ENCODE measurements at regions not wholly inside any gene's neighbourhood (a gene's known extent, or its start where the extent isn't known, plus 50 kb on each side); places are given as distances from the start of the nearest gene placed in this dataset.
"Not testable (repeated sequence)": the region's sequence is repeated elsewhere in the genome, so short reads cannot be mapped to it uniquely, and the experiment has no call there.

GRCh38 chr20:12847872-12848271, 160.9 kb upstream of the SPTLC3 start:
- H3K4me3 ChIP-seq (replicated peaks in 1 of 3): no peak overlapping the region
- intact Hi-C loops (cut with DNase I): no loop called here
- no peaks in the 10 kb centered on the region for H3K27me3 ChIP-seq
- H3K4me1 ChIP-seq: no peaks in the 10 kb centered on the region
- no peaks in the 10 kb centered on the region for H3K36me3 ChIP-seq
- no peak for TF ChIP-seq POLR2A (IDR thresholded peaks at IDR 0.05)
- TF ChIP-seq CTCF (IDR thresholded peaks at IDR 0.05): no peak
- no peak for DNase-seq
- no peak overlapping the region for H3K27ac ChIP-seq
- H3K9me3 ChIP-seq: no peaks in the 10 kb centered on the region
- 16 to 21% methylated on average over 2 of the region's 2 CpGs for WGBS, 2 donors

- Histone ChIP-seq H3K36me3 (no peaks in the 10 kb centered on the region), H3K4me3 (replicated peaks in 1 of 3) (no peak overlapping the region), H3K9me3 (no peaks in the 10 kb centered on the region), H3K27me3 (no peaks in the 10 kb centered on the region), H3K27ac (no peak overlapping the region), H3K4me1 (no peaks in the 10 kb centered on the region)
- DNase-seq: no peak
- intact Hi-C loops (cut with DNase I): no loop called here
- TF ChIP-seq POLR2A (IDR thresholded peaks at IDR 0.05): no peak
- no peak for TF ChIP-seq CTCF (IDR thresholded peaks at IDR 0.05)
- WGBS, 2 donors: 38 to 39% methylated on average over 9 of the region's 9 CpGs
Measured at GRCh38 chr20:12849225-12849910, 159.4 kb upstream of the SPTLC3 start.

- WGBS, 2 donors: 92 to 94% methylated on average over 9 of the region's 9 CpGs
- H3K4me3 ChIP-seq (replicated peaks in 1 of 3); H3K27ac ChIP-seq; intact Hi-C loops (cut with DNase I); H3K36me3 ChIP-seq; DNase-seq; H3K9me3 ChIP-seq; H3K4me1 ChIP-seq; H3K27me3 ChIP-seq: not testable (repeated sequence)
Measured at GRCh38 chr20:12857643-12858042, 151.1 kb upstream of the SPTLC3 start.

- TF ChIP-seq POLR2A (IDR thresholded peaks at IDR 0.05): no peak
- no peak for TF ChIP-seq CTCF (IDR thresholded peaks at IDR 0.05)
- H3K9me3 ChIP-seq: no peaks in the 10 kb centered on the region
- DNase-seq: no peak
- no peak overlapping the region for H3K4me3 ChIP-seq (replicated peaks in 1 of 3)
- no peaks in the 10 kb centered on the region for H3K36me3 ChIP-seq
- intact Hi-C loops (cut with DNase I): no loop called here
- H3K27me3 ChIP-seq: no peaks in the 10 kb centered on the region
- H3K27ac ChIP-seq: no peak overlapping the region
- no peaks in the 10 kb centered on the region for H3K4me1 ChIP-seq
Measured at GRCh38 chr20:12860619-12861247, 148.0 kb upstream of the SPTLC3 start.

GRCh38 chr20:12869669-12870068, 139.1 kb upstream of the SPTLC3 start:
- DNase-seq: no peak
- Histone ChIP-seq H3K9me3 (no peaks in the 10 kb centered on the region), H3K4me3 (replicated peaks in 1 of 3) (no peak overlapping the region), H3K4me1 (no peaks in the 10 kb centered on the region), H3K36me3 (no peaks in the 10 kb centered on the region), H3K27ac (no peak overlapping the region), H3K27me3 (no peaks in the 10 kb centered on the region)
- intact Hi-C loops (cut with DNase I): no loop called here
- WGBS, 2 donors: 98 to 100% methylated on average over 1 of the region's 1 CpG
- no peak for TF ChIP-seq CTCF (IDR thresholded peaks at IDR 0.05)
- no peak for TF ChIP-seq POLR2A (IDR thresholded peaks at IDR 0.05)
